ENCODE measurements at regions not wholly inside any gene's neighbourhood (a gene's known extent, or its start where the extent isn't known, plus 50 kb on each side); places are given as distances from the start of the nearest gene placed in this dataset.

DNA sequence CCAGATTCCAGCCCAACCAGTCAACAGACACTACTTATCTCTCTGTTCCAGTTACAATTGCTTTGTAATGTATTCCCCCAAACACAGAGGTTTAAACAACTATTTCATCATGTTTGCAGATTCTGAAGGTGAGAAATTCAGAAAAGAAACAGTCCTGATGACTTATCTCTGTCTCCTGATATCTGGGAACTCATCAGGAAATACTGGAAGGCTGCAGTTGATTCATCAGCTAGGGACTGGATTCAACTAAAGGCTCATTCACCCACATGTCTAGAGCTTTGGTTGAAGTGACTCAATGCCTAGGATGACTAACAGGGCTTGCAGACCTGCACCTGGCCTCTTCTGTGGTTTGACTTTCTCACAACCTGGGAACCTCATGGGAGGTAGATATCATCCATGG is 56.6 kb upstream of the GPC6 start:
- Histone ChIP-seq H3K36me3 (ENCODE audit: insufficient read depth, low read length) (no peaks in the 10 kb centered on the region), H3K9me3 (ENCODE audit: low read length) (no peaks in the 10 kb centered on the region), H3K4me2 (ENCODE audit: low read length) (no peak overlapping the region)

DNA sequence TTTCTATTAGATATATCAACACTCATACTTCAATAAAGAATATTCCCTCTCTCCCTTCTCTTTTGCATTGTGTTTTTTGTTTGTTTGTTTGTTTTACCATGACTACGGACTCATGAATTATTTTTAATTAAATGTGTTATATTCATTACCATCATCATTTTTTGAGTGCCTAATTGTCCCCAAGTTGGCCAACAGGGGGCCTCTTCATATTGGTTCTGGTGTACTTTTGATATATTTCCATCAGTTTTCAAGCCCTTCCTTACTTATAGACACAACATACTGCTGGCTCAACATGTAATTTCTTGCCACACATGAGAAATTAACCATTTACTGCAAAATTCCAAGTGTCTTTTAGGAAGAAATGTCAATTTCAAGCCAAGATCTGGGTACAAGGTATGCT is 54.5 kb upstream of the GPC6 start:
- no peak for TF ChIP-seq EZH2 (IDR thresholded peaks at IDR 0.05; ENCODE audit: borderline replicate concordance, low read length)
- TF ChIP-seq, protein P1, sequence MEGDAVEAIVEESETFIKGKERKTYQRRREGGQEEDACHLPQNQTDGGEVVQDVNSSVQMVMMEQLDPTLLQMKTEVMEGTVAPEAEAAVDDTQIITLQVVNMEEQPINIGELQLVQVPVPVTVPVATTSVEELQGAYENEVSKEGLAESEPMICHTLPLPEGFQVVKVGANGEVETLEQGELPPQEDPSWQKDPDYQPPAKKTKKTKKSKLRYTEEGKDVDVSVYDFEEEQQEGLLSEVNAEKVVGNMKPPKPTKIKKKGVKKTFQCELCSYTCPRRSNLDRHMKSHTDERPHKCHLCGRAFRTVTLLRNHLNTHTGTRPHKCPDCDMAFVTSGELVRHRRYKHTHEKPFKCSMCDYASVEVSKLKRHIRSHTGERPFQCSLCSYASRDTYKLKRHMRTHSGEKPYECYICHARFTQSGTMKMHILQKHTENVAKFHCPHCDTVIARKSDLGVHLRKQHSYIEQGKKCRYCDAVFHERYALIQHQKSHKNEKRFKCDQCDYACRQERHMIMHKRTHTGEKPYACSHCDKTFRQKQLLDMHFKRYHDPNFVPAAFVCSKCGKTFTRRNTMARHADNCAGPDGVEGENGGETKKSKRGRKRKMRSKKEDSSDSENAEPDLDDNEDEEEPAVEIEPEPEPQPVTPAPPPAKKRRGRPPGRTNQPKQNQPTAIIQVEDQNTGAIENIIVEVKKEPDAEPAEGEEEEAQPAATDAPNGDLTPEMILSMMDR (IDR thresholded peaks at IDR 0.05; ENCODE audit: low read length), result peak; percentile 45; the same call in 1 of the 2 replicates
- no peak overlapping the region for H3K27ac ChIP-seq (ENCODE audit: low read depth, low read length, poor library complexity, severe bottlenecking)
- no peaks in the 10 kb centered on the region for H3F3A ChIP-seq (ENCODE audit: insufficient read depth, low read length)
- H3K4me3 ChIP-seq (ENCODE audit: low read depth, low read length, poor library complexity, severe bottlenecking), result no peak overlapping the region
- no peaks in the 10 kb centered on the region for H3K9me3 ChIP-seq (ENCODE audit: low read length)
- H4K20me1 ChIP-seq (ENCODE audit: insufficient read depth, low read length), result no peaks in the 10 kb centered on the region
- H3K9me2 ChIP-seq (ENCODE audit: low read depth, low read length), result no peaks in the 10 kb centered on the region
- no peaks in the 10 kb centered on the region for H3K27me3 ChIP-seq (ENCODE audit: insufficient read depth, low read length)
- no peaks in the 10 kb centered on the region for H3K79me2 ChIP-seq (ENCODE audit: insufficient read depth, low read length)
- no peaks in the 10 kb centered on the region for H3K4me1 ChIP-seq (ENCODE audit: insufficient read depth, low read length, severe bottlenecking)
- H3K4me2 ChIP-seq (ENCODE audit: low read length), result no peak overlapping the region
- H2AFZ ChIP-seq (ENCODE audit: low read length), result no peak overlapping the region
- no peak overlapping the region for H3K9ac ChIP-seq (ENCODE audit: low read length)
- H3K36me3 ChIP-seq (ENCODE audit: insufficient read depth, low read length), result no peaks in the 10 kb centered on the region

More for the DNA sequence above, 56.6 kb upstream of the GPC6 start:
- H3K79me2 ChIP-seq (ENCODE audit: insufficient read depth, low read length), result no peaks in the 10 kb centered on the region
- no peak overlapping the region for H3K27ac ChIP-seq (ENCODE audit: low read depth, low read length, poor library complexity, severe bottlenecking)
- no peaks in the 10 kb centered on the region for H3K4me1 ChIP-seq (ENCODE audit: insufficient read depth, low read length, severe bottlenecking)
- no peak overlapping the region for H3K4me3 ChIP-seq (ENCODE audit: low read depth, low read length, poor library complexity, severe bottlenecking)
- no peak overlapping the region for H3K9ac ChIP-seq (ENCODE audit: low read length)
- 0 out of 2 replicates have a peak, but pooled peaks cover 2% of the 10 kb centered on the region for H3K9me2 ChIP-seq (ENCODE audit: low read depth, low read length)
- TF ChIP-seq, protein P1 (IDR thresholded peaks at IDR 0.05; ENCODE audit: low read length), result no peak
- TF ChIP-seq EZH2 (IDR thresholded peaks at IDR 0.05; ENCODE audit: borderline replicate concordance, low read length), result no peak
- H2AFZ ChIP-seq (ENCODE audit: low read length), result no peak overlapping the region
- no peaks in the 10 kb centered on the region for H3F3A ChIP-seq (ENCODE audit: insufficient read depth, low read length)
- H4K20me1 ChIP-seq (ENCODE audit: insufficient read depth, low read length), result no peaks in the 10 kb centered on the region; the same call in 1 of the 2 replicates
- no peaks in the 10 kb centered on the region for H3K27me3 ChIP-seq (ENCODE audit: insufficient read depth, low read length)

DNA sequence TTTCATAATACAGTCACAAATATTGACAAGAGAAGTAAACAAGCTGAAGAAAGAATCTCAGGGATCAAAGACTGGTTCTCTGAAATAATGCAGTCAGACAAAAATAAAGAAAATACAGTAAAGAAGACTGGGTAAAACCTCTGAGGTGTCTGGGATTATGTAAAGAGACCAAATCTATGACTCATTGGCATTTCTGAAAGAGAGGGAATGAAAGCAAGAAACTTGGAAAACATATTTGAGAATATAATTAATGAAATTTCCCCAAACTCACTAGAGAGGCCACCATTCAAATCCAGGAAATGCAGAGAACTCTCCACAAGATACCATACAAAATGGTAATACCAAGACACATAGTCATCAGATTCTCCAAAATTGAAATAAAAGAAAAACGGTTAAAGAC is 53.0 kb upstream of the GPC6 start:
- H3F3A ChIP-seq (ENCODE audit: insufficient read depth, low read length), result no peaks in the 10 kb centered on the region
- TF ChIP-seq, protein P1 (IDR thresholded peaks at IDR 0.05; ENCODE audit: low read length), result no peak
- TF ChIP-seq EZH2 (IDR thresholded peaks at IDR 0.05; ENCODE audit: borderline replicate concordance, low read length), result no peak
- H4K20me1 ChIP-seq (ENCODE audit: insufficient read depth, low read length), result no peaks in the 10 kb centered on the region
- H3K27me3 ChIP-seq (ENCODE audit: insufficient read depth, low read length), result no peaks in the 10 kb centered on the region
- H3K27ac ChIP-seq (ENCODE audit: low read depth, low read length, poor library complexity, severe bottlenecking), result no peak overlapping the region
- no peak overlapping the region for H3K9ac ChIP-seq (ENCODE audit: low read length)
- no peaks in the 10 kb centered on the region for H3K36me3 ChIP-seq (ENCODE audit: insufficient read depth, low read length)
- H3K9me2 ChIP-seq (ENCODE audit: low read depth, low read length), result no peaks in the 10 kb centered on the region
- H3K79me2 ChIP-seq (ENCODE audit: insufficient read depth, low read length), result no peaks in the 10 kb centered on the region
- H3K4me3 ChIP-seq (ENCODE audit: low read depth, low read length, poor library complexity, severe bottlenecking), result no peak overlapping the region
- H3K4me1 ChIP-seq (ENCODE audit: insufficient read depth, low read length, severe bottlenecking), result no peaks in the 10 kb centered on the region
- H3K4me2 ChIP-seq (ENCODE audit: low read length), result no peak overlapping the region
- H3K9me3 ChIP-seq (ENCODE audit: low read length), result no peaks in the 10 kb centered on the region
- no peak overlapping the region for H2AFZ ChIP-seq (ENCODE audit: low read length)

All from OCI-LY1 (cell line).